ENCODE measurements at regions not wholly inside any gene's neighbourhood (a gene's known extent, or its start where the extent isn't known, plus 50 kb on each side); places are given as distances from the start of the nearest gene placed in this dataset.

- TF ChIP-seq, protein P1, sequence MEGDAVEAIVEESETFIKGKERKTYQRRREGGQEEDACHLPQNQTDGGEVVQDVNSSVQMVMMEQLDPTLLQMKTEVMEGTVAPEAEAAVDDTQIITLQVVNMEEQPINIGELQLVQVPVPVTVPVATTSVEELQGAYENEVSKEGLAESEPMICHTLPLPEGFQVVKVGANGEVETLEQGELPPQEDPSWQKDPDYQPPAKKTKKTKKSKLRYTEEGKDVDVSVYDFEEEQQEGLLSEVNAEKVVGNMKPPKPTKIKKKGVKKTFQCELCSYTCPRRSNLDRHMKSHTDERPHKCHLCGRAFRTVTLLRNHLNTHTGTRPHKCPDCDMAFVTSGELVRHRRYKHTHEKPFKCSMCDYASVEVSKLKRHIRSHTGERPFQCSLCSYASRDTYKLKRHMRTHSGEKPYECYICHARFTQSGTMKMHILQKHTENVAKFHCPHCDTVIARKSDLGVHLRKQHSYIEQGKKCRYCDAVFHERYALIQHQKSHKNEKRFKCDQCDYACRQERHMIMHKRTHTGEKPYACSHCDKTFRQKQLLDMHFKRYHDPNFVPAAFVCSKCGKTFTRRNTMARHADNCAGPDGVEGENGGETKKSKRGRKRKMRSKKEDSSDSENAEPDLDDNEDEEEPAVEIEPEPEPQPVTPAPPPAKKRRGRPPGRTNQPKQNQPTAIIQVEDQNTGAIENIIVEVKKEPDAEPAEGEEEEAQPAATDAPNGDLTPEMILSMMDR (IDR thresholded peaks at IDR 0.05) = no peak
- no peak for TF ChIP-seq POLR2A (IDR thresholded peaks at IDR 0.05)
Observed at GRCh38 chr2:126446106-126446695, 209.8 kb upstream of the GYPC start.

Data from right lobe of liver (tissue), 4 donors.